ENCODE measurements at regions not wholly inside any gene's neighbourhood (a gene's known extent, or its start where the extent isn't known, plus 50 kb on each side); places are given as distances from the start of the nearest gene placed in this dataset.

DNA sequence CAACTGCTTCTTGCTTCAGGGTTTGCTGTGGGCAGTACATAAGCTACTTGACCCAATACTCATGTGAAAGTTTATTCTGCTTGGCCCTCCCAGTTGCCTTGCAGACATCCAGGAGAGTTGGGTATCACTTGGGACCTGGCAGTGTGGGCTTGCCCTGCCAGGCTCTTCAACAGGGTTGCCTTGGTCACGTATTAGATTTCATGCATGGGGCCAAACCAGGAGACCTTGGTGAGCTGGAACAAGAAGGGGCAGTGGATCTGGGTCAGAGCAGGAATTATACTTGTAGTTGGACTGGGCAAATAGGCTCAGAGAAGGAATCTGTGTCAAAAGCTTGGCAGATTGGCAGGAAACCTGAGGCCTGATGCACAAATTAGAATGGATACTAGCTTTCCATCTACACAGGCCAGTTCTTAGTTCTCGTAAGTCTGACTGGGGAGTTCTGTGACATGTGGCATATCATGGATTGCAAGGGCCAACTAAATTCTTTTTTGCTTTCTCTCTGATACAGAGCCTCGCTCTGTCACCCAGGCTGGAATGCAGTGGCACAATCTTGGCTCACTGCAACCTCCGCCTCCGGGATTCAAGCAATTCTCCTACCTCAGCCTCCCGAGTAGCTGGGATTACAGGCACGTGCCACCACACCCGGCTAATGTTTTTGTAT is 192.6 kb upstream of the SERP2 start:
- no peak for TF ChIP-seq LEF1 (IDR thresholded peaks at IDR 0.05; ENCODE audit: borderline replicate concordance)
- TF ChIP-seq FOXK2 (IDR thresholded peaks at IDR 0.05): no peak
- TF ChIP-seq L3MBTL2 (conservative IDR thresholded peaks at IDR 0.05): no peak
- TF ChIP-seq SP1 (IDR thresholded peaks at IDR 0.05): no peak
- TF ChIP-seq TARDBP (IDR thresholded peaks at IDR 0.05): no peak
- TF ChIP-seq, protein P1, sequence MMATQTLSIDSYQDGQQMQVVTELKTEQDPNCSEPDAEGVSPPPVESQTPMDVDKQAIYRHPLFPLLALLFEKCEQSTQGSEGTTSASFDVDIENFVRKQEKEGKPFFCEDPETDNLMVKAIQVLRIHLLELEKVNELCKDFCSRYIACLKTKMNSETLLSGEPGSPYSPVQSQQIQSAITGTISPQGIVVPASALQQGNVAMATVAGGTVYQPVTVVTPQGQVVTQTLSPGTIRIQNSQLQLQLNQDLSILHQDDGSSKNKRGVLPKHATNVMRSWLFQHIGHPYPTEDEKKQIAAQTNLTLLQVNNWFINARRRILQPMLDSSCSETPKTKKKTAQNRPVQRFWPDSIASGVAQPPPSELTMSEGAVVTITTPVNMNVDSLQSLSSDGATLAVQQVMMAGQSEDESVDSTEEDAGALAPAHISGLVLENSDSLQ (IDR thresholded peaks at IDR 0.05): no peak
